ENCODE measurements at regions not wholly inside any gene's neighbourhood (a gene's known extent, or its start where the extent isn't known, plus 50 kb on each side); places are given as distances from the start of the nearest gene placed in this dataset.

DNA sequence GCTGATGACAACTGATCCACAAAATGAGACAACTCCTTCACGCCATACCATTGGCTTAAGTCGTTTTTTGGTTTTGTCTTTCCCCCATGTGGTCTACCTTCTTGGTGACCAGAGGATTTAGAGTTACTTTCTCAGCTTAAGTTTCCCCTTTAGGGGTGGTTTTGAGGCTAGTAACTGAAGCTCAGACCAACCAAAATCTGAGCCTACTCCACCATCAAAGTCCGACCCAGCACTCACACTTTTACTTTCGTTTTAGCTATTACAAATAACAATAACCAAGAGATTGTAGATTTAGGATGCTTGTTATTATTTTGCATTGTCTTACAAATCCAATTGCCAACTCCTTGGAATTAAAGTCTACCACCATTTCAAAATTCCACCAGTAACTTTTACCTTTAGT, 130.6 kb upstream of the MDM1 start:
- Mint-ChIP-seq H3K9me3 (no peaks in the 10 kb centered on the region), H3K36me3 (ENCODE audit: low read depth) (no peaks in the 10 kb centered on the region), H3K27ac (no peak overlapping the region), H3K4me1 (peaks cover 11% of the 10 kb centered on the region), H3K27me3 (ENCODE audit: insufficient read depth) (no peaks in the 10 kb centered on the region), H3K4me3 (no peak overlapping the region)
- H3K36me3 ChIP-seq (ENCODE audit: control insufficient read depth, insufficient read depth, low read length) = no peaks in the 10 kb centered on the region
- H3K9ac ChIP-seq (ENCODE audit: extremely low read depth, low read length, poor library complexity, severe bottlenecking) = no peak overlapping the region
- 97% methylated on average over 2 of the region's 4 CpGs; no CpG with 5 or more reads in 1 of the 2 experiments for WGBS, 2 experiments (ENCODE audit: insufficient coverage in 1 of 2, insufficient read length in 1 of 2)
- H3K27me3 ChIP-seq (ENCODE audit: control insufficient read depth, insufficient read depth, low read length, poor library complexity, severe bottlenecking) = no peaks in the 10 kb centered on the region
- H3K27ac ChIP-seq (ENCODE audit: low read depth, low read length) = no peak overlapping the region
- no peaks in the 10 kb centered on the region for H3K9me3 ChIP-seq (ENCODE audit: control insufficient read depth, low read length)
- DNase-seq = no peak
- H3K4me1 ChIP-seq (ENCODE audit: control insufficient read depth, insufficient read depth, low read length) = peaks cover 5% of the 10 kb centered on the region
- TF ChIP-seq, protein P1, sequence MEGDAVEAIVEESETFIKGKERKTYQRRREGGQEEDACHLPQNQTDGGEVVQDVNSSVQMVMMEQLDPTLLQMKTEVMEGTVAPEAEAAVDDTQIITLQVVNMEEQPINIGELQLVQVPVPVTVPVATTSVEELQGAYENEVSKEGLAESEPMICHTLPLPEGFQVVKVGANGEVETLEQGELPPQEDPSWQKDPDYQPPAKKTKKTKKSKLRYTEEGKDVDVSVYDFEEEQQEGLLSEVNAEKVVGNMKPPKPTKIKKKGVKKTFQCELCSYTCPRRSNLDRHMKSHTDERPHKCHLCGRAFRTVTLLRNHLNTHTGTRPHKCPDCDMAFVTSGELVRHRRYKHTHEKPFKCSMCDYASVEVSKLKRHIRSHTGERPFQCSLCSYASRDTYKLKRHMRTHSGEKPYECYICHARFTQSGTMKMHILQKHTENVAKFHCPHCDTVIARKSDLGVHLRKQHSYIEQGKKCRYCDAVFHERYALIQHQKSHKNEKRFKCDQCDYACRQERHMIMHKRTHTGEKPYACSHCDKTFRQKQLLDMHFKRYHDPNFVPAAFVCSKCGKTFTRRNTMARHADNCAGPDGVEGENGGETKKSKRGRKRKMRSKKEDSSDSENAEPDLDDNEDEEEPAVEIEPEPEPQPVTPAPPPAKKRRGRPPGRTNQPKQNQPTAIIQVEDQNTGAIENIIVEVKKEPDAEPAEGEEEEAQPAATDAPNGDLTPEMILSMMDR (conservative IDR thresholded peaks at IDR 0.05) = no peak
- H3K4me3 ChIP-seq (ENCODE audit: low read length) = no peak overlapping the region

DNA sequence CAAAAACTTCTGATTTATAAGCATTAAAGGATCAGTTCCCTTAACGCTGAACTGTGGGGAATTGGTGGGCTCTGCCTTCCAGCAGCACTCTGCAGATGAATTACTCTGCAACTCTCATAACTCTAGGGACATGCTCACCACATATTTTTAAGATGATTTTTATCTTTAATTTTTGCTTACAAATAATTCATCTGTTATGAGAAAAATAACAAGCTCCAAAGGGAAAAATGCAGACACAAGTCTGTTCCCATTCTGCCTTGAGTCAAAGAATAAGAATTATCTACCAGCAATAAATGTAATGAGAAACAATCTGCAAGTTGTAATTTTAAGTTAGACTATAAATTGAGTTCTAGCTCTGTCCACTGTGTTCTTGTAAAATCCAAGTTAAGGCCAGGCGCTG, 133.1 kb upstream of the MDM1 start:
- no peak for DNase-seq
- Mint-ChIP-seq H3K36me3 (ENCODE audit: low read depth) (no peaks in the 10 kb centered on the region), H3K27me3 (ENCODE audit: insufficient read depth) (no peaks in the 10 kb centered on the region), H3K4me3 (no peak overlapping the region), H3K4me1 (peaks cover 11% of the 10 kb centered on the region), H3K27ac (no peak overlapping the region), H3K9me3 (no peaks in the 10 kb centered on the region)
- TF ChIP-seq, protein P1 (conservative IDR thresholded peaks at IDR 0.05) = no peak
- Histone ChIP-seq H3K9me3 (ENCODE audit: control insufficient read depth, low read length) (no peaks in the 10 kb centered on the region), H3K27ac (ENCODE audit: low read depth, low read length) (no peak overlapping the region), H3K36me3 (ENCODE audit: control insufficient read depth, insufficient read depth, low read length) (no peaks in the 10 kb centered on the region), H3K4me3 (ENCODE audit: low read length) (no peak overlapping the region), H3K9ac (ENCODE audit: extremely low read depth, low read length, poor library complexity, severe bottlenecking) (no peak overlapping the region), H3K4me1 (ENCODE audit: control insufficient read depth, insufficient read depth, low read length) (peaks cover 5% of the 10 kb centered on the region), H3K27me3 (ENCODE audit: control insufficient read depth, insufficient read depth, low read length, poor library complexity, severe bottlenecking) (no peaks in the 10 kb centered on the region)
- 92 to 94% methylated on average over 2 of the region's 2 CpGs for WGBS, 2 experiments (ENCODE audit: insufficient coverage in 1 of 2, insufficient read length in 1 of 2)

DNA sequence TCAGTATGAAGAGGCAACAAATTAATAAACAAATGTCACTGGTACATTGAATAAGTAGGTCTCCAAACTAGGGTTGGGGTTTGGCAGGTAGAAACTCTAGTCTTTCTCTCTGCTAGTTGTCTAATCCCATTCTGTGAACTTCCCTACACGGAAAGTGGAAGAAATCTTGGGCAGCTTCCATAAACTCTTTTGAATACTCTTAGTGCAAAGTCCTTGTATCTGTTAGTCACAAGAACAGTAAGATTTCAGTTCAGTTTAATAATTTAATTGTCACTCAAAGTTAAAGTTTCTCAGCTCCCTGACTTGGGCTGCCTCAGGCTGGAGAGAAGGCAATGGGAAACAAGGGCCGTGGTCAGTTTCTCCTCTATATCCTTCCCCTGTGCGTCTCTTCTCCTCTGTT, 135.4 kb upstream of the MDM1 start:
- no peak for DNase-seq
- Mint-ChIP-seq H3K36me3 (ENCODE audit: low read depth) (no peaks in the 10 kb centered on the region), H3K4me1 (peaks cover 11% of the 10 kb centered on the region), H3K27ac (no peak overlapping the region), H3K4me3 (no peak overlapping the region), H3K27me3 (ENCODE audit: insufficient read depth) (no peaks in the 10 kb centered on the region), H3K9me3 (no peaks in the 10 kb centered on the region)
- Histone ChIP-seq H3K4me3 (ENCODE audit: low read length) (no peak overlapping the region), H3K36me3 (ENCODE audit: control insufficient read depth, insufficient read depth, low read length) (no peaks in the 10 kb centered on the region), H3K27me3 (ENCODE audit: control insufficient read depth, insufficient read depth, low read length, poor library complexity, severe bottlenecking) (no peaks in the 10 kb centered on the region), H3K4me1 (ENCODE audit: control insufficient read depth, insufficient read depth, low read length) (peaks cover 5% of the 10 kb centered on the region), H3K9ac (ENCODE audit: extremely low read depth, low read length, poor library complexity, severe bottlenecking) (no peak overlapping the region), H3K27ac (ENCODE audit: low read depth, low read length) (no peak overlapping the region), H3K9me3 (ENCODE audit: control insufficient read depth, low read length) (no peaks in the 10 kb centered on the region)
- whole genome bisulfite sequencing, 2 experiments (ENCODE audit: insufficient coverage in 1 of 2, insufficient read length in 1 of 2) = 94 to 100% methylated on average over 1 to 3 of the region's 3 CpGs
- TF ChIP-seq, protein P1 (conservative IDR thresholded peaks at IDR 0.05) = no peak
